Brain microvascular endothelial cell (primary cell): ENCODE measurements at regions not wholly inside any gene's neighbourhood (a gene's known extent, or its start where the extent isn't known, plus 50 kb on each side); places are given as distances from the start of the nearest gene placed in this dataset.

Experiments
- DNase-seq: peaks from one replicate; pipeline ENCODE4 v3.0.0-alpha.2; 2020
- H3K27ac ChIP-seq: fragments of 250-450 bp; sonication (Bioruptor Pico); 2 replicates; pipeline ENCODE4 v1.5.1; 2020; ENCODE audit warnings: mild to moderate bottlenecking, moderate library complexity
- H3K27me3 ChIP-seq: fragments of 250-450 bp; sonication (Bioruptor Pico); replicated peaks from 2 replicates; pipeline ENCODE4 v1.5.1; 2020; ENCODE audit warnings: mild to moderate bottlenecking
- H3K36me3 ChIP-seq: fragments of 250-450 bp; sonication (Bioruptor Pico); replicated peaks from 2 replicates; pipeline ENCODE4 v1.5.1; 2020; ENCODE audit warnings: mild to moderate bottlenecking
- H3K4me3 ChIP-seq: 2 replicates; pipeline ENCODE4 v1.5.1; 2011; ENCODE audit warnings: low read depth, mild to moderate bottlenecking, control low read depth, low read length, moderate library complexity
- in situ Hi-C: cut with HindIII; loops from 2 replicates; pipeline ENCODE4 v1.10.0; 2017; ENCODE audit warnings: low sequenced_read_pairs, low pct_ligation_motif_present
- TF ChIP-seq, protein P1 (sequence below): IDR thresholded peaks from 2 replicates; pipeline ENCODE4 v1.5.1; 2011; ENCODE audit warnings: low read depth, mild to moderate bottlenecking, moderate library complexity, low read length, control low read depth, inconsistent platforms; ENCODE audit errors: missing control alignments

DNA sequence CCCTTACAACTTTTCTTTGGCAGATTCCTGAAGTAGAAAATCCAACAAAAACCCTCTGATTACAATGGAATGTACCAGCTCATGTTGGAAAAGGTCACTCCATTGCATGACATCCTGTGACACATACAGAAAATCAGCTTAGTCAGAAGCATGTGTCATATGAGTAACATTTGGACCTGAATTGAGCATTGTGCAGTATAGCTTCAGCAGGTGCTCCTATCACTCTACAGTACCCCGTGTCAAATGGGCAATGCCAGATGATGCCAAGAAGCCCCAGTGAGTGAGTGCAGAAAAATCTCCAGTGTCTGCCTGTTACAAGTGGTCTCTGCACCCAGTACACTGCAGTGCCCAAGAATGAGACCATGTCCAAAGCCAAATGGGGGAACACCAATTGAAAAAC is 129.7 kb upstream of the RUNX1 start:
- no peak overlapping the region for H3K4me3 ChIP-seq
- peak; percentile 31 for DNase-seq
- H3K36me3 ChIP-seq, result no peaks in the 10 kb centered on the region
- TF ChIP-seq, protein P1, sequence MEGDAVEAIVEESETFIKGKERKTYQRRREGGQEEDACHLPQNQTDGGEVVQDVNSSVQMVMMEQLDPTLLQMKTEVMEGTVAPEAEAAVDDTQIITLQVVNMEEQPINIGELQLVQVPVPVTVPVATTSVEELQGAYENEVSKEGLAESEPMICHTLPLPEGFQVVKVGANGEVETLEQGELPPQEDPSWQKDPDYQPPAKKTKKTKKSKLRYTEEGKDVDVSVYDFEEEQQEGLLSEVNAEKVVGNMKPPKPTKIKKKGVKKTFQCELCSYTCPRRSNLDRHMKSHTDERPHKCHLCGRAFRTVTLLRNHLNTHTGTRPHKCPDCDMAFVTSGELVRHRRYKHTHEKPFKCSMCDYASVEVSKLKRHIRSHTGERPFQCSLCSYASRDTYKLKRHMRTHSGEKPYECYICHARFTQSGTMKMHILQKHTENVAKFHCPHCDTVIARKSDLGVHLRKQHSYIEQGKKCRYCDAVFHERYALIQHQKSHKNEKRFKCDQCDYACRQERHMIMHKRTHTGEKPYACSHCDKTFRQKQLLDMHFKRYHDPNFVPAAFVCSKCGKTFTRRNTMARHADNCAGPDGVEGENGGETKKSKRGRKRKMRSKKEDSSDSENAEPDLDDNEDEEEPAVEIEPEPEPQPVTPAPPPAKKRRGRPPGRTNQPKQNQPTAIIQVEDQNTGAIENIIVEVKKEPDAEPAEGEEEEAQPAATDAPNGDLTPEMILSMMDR, result no peak
- H3K27me3 ChIP-seq, result no peaks in the 10 kb centered on the region
- in situ Hi-C loops, result no loop called here
- no peak overlapping the region for H3K27ac ChIP-seq

DNA sequence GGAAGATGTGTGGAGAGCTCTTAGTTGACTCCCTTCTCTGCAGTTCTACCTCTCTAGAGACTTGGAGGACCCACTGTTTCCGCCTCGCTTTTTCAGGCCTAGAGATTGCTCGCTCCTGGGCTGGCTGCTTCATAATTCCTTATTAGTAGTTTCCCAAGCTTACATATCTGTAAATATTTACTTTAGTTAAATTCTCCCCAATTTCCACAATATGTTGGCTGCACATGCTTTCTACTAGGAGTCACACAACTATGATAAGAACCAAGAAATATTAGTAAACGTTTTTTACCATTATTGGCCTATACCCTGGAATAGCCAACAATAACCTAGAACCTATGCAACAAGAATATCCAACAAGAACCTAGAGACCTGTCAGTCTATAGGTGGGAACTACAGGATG is 129.0 kb upstream of the RUNX1 start:
- DNase-seq, result no peak
- in situ Hi-C loops, result no loop called here
- Histone ChIP-seq H3K36me3 (no peaks in the 10 kb centered on the region), H3K27me3 (no peaks in the 10 kb centered on the region), H3K4me3 (no peak overlapping the region), H3K27ac (no peak overlapping the region)
- TF ChIP-seq, protein P1, result no peak

DNA sequence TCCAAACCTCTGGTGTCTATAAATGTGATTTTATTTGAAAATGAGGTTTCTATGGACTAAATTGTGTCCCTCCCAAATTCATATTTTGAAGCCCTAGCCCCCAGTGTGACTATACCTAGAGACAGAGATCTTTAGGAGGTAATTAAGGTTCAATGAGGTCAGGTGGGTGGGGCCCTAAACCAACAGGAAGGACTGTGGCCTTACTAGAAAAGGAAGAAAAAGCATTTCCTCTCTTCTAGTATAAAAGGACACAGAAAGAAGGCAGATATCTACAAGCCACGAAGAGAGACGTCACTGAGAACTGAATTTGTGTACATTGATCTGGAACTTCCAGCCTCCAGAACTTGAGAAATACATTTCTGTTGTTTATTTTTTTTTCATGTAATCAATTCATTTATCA is 123.1 kb upstream of the RUNX1 start:
- H3K36me3 ChIP-seq, result no peaks in the 10 kb centered on the region
- in situ Hi-C loops, result no loop called here
- H3K27me3 ChIP-seq, result no peaks in the 10 kb centered on the region
- TF ChIP-seq, protein P1, result no peak
- no peak for DNase-seq
- no peak overlapping the region for H3K27ac ChIP-seq
- H3K4me3 ChIP-seq, result no peak overlapping the region

DNA sequence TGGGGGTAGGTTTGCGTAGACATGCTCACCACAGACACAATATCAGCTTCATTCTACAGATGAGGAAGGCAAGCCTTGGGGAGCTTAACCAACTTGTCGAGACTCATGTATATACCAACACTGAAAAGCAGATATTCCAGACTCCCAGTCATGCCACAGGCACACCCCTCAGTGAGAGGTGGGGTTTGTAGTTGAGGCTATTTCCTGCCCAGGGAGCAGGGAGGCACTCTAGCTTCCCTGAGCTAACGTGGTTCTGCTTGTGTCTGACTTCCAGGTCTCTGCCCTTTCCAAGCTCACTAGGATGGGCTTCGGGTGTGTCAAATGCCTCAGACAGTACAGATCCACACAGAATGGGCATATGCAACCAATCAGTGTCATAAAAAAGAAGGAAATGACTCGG is 122.3 kb upstream of the RUNX1 start:
- no peaks in the 10 kb centered on the region for H3K27me3 ChIP-seq
- no peak for DNase-seq
- H3K36me3 ChIP-seq, result no peaks in the 10 kb centered on the region
- TF ChIP-seq, protein P1, result no peak
- H3K27ac ChIP-seq, result no peak overlapping the region
- in situ Hi-C loops, result no loop called here
- H3K4me3 ChIP-seq, result no peak overlapping the region

DNA sequence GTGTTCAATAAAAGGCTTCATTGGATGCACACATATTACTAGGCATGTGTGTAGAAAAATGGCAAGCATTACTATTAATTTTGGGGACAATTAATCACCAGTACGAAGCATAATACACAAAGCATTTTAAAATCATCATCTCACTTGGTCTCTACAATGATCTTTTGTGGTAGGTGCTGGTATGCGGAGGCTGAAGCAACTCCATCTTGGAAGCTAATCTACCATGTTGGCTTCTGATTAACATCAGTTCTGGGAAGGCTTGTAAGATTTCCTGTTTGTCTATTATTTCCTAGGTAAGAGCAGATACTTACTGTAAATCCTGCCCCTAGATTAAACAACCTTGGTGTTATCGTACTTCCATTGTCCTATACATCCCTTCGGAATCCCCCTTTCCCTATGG is 121.7 kb upstream of the RUNX1 start:
- Histone ChIP-seq H3K4me3 (no peak overlapping the region), H3K27ac (no peak overlapping the region), H3K36me3 (no peaks in the 10 kb centered on the region), H3K27me3 (no peaks in the 10 kb centered on the region)
- no peak for DNase-seq
- TF ChIP-seq, protein P1, result no peak
- in situ Hi-C loops, result no loop called here

DNA sequence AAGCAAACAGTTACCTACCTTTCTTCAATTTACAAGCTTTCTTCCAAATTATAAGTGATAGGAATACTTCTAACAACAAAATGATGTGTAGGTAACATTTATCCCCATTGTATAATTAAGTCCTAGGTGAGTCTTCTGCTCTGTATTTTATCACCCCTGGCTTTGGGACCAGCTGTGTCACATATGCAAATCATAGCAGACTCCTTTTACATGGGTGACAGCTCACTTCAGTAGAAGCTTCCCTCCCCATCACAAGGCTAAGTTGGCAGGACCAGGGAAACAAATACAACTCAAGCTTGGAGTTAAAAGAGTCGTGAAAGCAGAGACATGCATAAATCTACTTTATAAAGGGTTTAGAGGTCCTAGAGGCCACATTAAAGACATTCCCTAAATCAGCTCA is 121.1 kb upstream of the RUNX1 start:
- TF ChIP-seq, protein P1, result no peak
- H3K36me3 ChIP-seq, result no peaks in the 10 kb centered on the region
- H3K27ac ChIP-seq, result no peak overlapping the region
- no peaks in the 10 kb centered on the region for H3K27me3 ChIP-seq
- DNase-seq, result no peak
- in situ Hi-C loops, result no loop called here
- H3K4me3 ChIP-seq, result no peak overlapping the region
